ENCODE measurements at regions not wholly inside any gene's neighbourhood (a gene's known extent, or its start where the extent isn't known, plus 50 kb on each side); places are given as distances from the start of the nearest gene placed in this dataset.
"Not testable (repeated sequence)": the region's sequence is repeated elsewhere in the genome, so short reads cannot be mapped to it uniquely, and the experiment has no call there.

DNA sequence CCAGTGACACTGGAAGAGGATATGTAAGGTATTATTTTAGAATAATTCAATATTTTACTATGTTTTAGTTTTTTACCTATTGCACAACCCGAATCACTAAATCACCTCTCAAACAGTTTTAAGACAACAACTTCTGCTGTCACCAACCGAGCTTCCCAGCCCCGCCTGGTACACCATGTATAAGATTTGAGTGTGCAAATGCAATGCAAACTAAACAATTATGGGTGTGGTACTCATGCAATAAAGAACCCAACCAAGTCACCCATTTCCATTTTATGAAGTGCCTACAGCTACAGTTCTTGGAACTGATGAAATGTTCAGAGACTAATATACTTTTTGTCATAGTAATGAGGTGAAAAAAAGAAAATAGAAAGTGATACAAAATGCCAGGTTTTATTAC lies 256.2 kb downstream of the TAFA4 start:
- DNase-seq (no peak), ATAC-seq (no peak)
- intact Hi-C loops (cut with micrococcal nuclease) = no loop called here

DNA sequence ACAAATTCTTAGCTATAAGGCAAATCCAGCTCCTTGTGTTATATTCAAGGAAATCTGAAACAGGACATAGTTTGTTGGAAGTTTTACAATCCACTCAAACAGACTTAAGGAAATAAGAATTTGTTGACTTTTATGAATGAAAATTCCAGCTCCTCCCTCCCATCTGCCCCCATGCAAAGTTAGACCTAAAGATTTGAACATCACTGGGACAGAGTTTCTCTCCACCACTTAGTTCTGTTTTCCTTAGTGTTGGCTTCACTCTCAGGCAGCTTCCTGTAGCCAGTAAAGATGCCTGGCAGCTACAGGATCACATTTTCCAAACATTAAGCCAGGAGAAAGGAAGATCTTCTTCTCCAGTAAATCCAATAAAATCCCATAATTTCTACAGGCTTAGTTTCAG lies 265.0 kb downstream of the TAFA4 start:
- intact Hi-C loops (cut with micrococcal nuclease) = no loop called here
- ATAC-seq = no peak
- DNase-seq = no peak

GRCh38 chr3:68666429-68667136 lies 265.8 kb downstream of the TAFA4 start:
- no peak for DNase-seq
- intact Hi-C loops (cut with micrococcal nuclease) = no loop called here
- ATAC-seq = no peak

DNA sequence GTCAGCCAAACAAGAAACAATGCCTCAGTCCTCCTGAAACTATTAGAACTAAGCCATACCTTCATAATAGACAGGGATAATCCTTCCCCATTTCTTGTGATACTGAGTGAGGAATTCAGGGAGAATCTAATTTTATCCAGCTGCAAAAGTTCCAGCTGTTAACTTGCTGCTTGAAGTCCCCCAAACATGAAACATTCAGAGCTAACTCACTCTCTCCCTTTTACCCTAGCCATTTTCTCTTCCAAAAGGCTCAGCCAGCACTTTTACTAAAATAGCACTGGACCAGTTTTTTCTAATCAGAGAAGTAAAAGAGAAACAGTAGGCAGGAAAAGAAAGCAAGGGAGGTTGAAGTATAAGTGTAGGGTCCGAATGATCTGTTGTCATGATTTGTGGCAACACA lies 268.1 kb downstream of the TAFA4 start:
- no peak for DNase-seq
- intact Hi-C loops (cut with micrococcal nuclease) = no loop called here
- no peak for ATAC-seq

GRCh38 chr3:68662176-68662575 lies 270.2 kb downstream of the TAFA4 start:
- DNase-seq (no peak), ATAC-seq (no peak)
- intact Hi-C loops (cut with micrococcal nuclease) = no loop called here

DNA sequence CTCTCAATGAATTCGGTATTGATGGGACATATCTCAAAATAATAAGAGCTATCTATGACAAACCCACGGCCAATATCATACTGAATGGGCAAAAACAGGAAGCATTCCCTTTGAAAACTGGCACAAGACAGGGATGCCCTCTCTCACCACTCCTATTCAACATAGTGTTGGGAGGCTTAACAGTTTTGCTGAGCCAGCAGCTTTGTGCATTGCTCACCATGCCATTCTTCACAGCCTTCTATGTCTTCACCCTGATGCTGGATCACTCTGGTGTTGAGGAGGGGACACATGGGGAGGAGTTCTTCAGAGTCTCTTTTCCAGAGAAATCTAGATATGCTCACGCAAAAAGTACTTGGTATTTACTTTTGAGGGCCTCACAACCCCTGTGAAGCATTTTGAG lies 281.7 kb downstream of the TAFA4 start:
- ATAC-seq; DNase-seq; intact Hi-C loops (cut with micrococcal nuclease): not testable (repeated sequence)

DNA sequence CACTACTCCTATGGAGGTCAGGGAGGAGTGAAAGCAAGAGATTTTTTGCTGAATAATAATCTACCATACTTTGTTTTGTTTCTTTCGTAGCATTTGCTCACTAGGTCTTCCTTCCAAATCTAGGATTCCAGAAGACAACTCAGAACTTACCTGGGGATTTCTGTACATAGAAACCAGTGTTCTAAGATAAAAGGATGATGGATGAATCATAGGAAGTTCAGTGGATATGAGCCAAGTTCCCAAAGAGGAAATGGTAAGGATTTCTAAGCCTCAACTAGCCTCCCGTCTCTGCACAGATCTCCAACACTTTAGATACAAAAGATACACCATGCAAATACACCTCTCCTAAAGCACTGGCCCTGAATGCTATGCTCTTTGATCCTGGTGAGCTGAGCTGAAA lies 283.9 kb downstream of the TAFA4 start:
- ATAC-seq = no peak
- intact Hi-C loops (cut with micrococcal nuclease) = no loop called here
- DNase-seq = no peak

- ATAC-seq (no peak), DNase-seq (no peak)
- intact Hi-C loops (cut with micrococcal nuclease) = no loop called here
Observed at GRCh38 chr3:68631850-68632545, 300.3 kb downstream of the TAFA4 start.

DNA sequence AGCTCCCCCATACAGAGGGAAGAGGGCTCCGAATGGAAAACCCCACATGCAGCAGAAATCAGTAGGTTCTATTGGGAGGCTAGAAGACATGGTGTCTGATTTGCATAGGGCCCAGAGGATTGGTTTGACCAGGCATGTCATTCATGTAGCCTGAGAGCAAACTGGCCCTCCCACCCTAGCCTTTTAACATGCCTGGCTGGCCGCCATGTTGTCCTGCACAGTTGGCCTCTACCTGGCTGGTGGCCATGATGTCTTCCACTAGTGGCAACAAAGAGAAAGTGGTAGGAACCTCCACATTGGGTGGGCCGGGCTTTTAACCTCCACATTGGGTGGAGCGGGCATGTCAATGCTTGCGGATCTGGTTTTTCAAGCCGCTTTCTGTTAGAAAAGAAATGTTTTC lies 312.1 kb downstream of the TAFA4 start:
- DNase-seq (no peak), ATAC-seq (no peak)
- intact Hi-C loops (cut with micrococcal nuclease) = no loop called here

DNA sequence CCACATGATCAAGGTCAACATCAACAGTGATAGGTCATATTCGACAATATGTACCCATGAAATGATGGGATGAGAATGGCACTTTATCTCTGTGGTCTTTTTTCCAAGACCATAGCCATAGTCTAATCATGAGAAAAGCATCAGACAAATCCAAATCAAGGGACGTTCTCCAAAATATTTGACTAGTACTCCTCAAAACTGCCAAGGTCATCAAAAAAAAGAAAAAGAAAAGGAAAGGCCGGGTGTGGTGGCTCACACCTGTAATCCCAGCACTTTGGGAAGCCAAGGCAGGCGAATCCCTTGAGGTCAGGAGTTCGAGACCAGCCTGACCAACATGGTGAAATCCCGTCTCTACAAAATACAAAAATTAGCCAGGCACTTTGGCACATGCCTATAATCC lies 318.3 kb downstream of the TAFA4 start:
- no peak for ATAC-seq
- intact Hi-C loops (cut with micrococcal nuclease) = no loop called here
- no peak for DNase-seq

DNA sequence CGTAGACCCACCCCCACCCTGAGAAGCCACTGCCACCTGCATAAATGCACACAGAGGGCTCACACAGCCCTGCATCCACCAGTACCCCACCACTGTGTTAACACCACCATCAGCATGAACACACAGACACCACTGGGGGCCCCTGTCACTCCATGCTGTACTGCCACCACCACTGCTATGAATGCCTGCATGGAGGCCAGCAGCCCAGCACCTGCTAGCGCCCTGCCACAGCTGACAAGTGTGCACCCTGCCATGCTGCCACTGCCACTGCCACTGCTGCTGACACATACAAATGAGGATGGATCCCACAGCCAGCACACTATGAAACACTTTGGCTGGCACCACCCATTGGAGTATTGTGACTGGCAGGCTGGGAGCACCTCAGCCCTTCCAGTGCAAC lies 361.0 kb downstream of the TAFA4 start:
- ATAC-seq = no peak
- DNase-seq = no peak
- intact Hi-C loops (cut with micrococcal nuclease) = no loop called here

DNA sequence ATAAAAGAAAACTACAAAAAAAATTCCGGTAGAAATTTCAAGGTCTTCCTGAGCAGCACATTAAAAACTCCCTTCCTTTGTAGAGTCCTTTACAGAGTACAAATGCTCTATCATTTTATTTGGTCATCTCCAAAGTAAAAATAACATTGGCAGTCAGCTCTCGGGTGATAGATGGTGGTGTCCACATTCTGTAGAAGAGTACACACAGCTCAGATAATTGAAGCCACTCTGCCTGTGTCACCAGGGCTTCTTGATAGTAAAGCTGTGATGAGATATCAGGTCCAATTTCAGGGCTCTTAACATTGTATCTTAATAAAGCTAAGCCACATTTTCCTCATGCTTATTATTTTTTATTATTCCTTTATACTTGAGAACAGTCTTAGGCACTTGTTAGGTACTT lies 371.6 kb downstream of the TAFA4 start:
- intact Hi-C loops (cut with micrococcal nuclease) = no loop called here
- no peak for ATAC-seq

DNA sequence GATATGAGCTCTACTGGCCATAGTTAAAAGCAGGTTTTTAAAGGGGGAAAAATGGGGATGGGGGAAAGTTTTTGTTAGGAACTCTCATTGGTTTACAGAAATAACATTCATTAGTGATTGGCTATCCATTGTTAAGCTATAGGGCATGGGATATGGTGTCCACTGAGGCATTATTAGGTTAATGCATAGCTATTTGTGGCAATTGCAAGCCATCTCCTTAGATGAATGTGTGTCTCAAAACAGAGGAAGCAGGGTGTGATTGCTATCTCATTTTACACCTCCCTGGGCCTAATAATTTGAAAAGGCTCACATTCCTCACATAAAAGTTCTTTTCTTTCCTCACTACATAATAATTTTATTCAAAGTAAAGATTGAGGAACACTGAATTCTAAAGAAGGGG lies 396.6 kb downstream of the TAFA4 start:
- no peak for ATAC-seq
- intact Hi-C loops (cut with micrococcal nuclease) = no loop called here
- DNase-seq = no peak

More for the DNA sequence above, 371.6 kb downstream of the TAFA4 start:
- DNase-seq = no peak

DNA sequence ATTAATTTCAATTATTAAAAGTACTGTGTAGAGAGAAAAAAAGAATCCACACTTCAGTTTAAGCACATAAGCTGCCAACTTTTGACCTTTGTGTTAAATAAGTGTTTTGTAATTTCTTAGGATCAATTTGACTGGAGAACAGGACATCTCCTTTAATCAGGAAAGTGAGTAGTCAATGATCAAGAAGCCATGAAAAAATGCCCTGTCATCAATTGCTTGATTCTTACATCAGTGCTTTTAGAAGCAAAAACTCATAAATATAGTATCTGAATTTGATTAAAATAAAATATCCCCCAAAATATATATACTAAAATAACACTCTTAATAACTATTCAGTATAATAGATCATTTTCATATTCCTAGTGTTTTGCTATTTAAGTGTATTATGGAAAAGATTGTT lies 409.0 kb downstream of the TAFA4 start:
- ATAC-seq = no peak
- intact Hi-C loops (cut with micrococcal nuclease) = no loop called here
- no peak for DNase-seq

- ATAC-seq (no peak), DNase-seq (no peak)
- intact Hi-C loops (cut with micrococcal nuclease) = no loop called here
Observed at GRCh38 chr3:68515237-68515636, 417.1 kb downstream of the TAFA4 start.

DNA sequence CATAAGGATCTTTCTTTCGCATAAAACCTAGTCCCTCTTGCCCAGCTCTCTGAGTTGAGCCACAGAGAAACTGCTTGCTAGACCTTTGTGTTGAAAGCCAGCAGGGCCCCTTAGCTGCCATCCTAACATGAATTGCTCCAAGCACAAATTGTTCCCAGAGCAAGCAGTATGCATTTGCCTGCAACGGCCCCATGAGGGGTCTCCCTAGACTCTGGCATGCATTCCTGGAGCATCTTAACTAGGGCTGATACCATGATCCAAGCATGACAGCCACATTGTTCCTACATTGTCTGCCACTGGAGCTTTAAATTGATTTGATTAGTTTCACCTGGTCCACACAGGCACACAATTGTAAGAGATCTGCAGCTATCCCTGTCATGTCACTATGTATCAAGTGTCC lies 428.1 kb downstream of the TAFA4 start:
- DNase-seq = no peak
- intact Hi-C loops (cut with micrococcal nuclease) = no loop called here
- no peak for ATAC-seq

- intact Hi-C loops (cut with micrococcal nuclease); DNase-seq; ATAC-seq: not testable (repeated sequence)
Observed at GRCh38 chr3:68485845-68486244, 446.5 kb downstream of the TAFA4 start.

DNA sequence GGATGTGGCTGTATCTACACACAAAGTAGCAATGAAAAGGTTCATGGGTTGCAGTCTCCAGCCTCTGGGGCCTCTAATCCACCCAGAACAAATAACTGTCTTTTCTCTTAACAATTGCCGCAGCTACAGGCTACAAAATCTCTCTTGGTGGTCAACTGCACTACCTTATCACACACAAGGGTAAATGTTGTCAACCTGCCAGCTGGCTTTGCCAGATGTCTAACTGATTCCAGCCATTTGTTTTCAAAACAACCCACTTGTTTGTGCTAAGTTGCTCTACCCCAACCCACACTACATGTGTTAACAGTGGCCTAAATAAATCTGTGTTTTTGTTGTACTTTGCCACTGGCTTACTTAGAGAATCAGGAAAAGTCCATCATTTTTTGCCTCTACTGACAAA lies 447.3 kb downstream of the TAFA4 start:
- intact Hi-C loops (cut with micrococcal nuclease) = no loop called here
- no peak for DNase-seq
- no peak for ATAC-seq

GRCh38 chr3:68483601-68484000 lies 448.7 kb downstream of the TAFA4 start:
- DNase-seq = no peak
- intact Hi-C loops (cut with micrococcal nuclease) = no loop called here
- no peak for ATAC-seq

DNA sequence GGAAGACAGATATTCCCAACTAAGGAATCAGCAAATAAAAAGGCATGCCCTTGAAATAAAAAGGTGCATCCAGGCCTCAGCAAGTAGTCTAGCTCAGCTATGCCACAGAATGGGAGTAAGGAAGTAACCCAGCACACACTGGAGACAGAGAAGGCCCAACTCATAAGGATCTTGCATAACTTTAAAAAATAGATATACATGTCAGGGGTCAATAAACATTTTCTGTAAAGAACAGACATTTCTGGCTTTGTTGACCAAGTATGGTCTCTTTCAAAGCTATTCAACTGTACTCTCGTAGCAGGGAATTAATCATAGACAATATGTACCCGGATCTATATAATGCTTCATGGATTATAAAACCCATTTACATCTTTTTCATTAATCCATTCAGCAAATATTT lies 449.3 kb downstream of the TAFA4 start:
- no peak for ATAC-seq
- intact Hi-C loops (cut with micrococcal nuclease) = no loop called here

GRCh38 chr3:68482565-68482964 lies 449.8 kb downstream of the TAFA4 start:
- intact Hi-C loops (cut with micrococcal nuclease) = no loop called here
- ATAC-seq (no peak), DNase-seq (no peak)

More for the DNA sequence above, 449.3 kb downstream of the TAFA4 start:
- no peak for DNase-seq

Data from left ventricle myocardium superior (tissue), 1 donor.